Brain microvascular endothelial cell (primary cell): ENCODE measurements at regions not wholly inside any gene's neighbourhood (a gene's known extent, or its start where the extent isn't known, plus 50 kb on each side); places are given as distances from the start of the nearest gene placed in this dataset.
A peak's percentile ranks its signal among the peaks of the same experiment; 100 is the strongest.

Experiments
- DNase-seq: peaks from one replicate; pipeline ENCODE4 v3.0.0-alpha.2; 2020
- H3K27ac ChIP-seq: fragments of 250-450 bp; sonication (Bioruptor Pico); 2 replicates; pipeline ENCODE4 v1.5.1; 2020; ENCODE audit warnings: mild to moderate bottlenecking, moderate library complexity
- H3K27me3 ChIP-seq: fragments of 250-450 bp; sonication (Bioruptor Pico); replicated peaks from 2 replicates; pipeline ENCODE4 v1.5.1; 2020; ENCODE audit warnings: mild to moderate bottlenecking
- H3K36me3 ChIP-seq: fragments of 250-450 bp; sonication (Bioruptor Pico); replicated peaks from 2 replicates; pipeline ENCODE4 v1.5.1; 2020; ENCODE audit warnings: mild to moderate bottlenecking
- H3K4me3 ChIP-seq: 2 replicates; pipeline ENCODE4 v1.5.1; 2011; ENCODE audit warnings: low read depth, mild to moderate bottlenecking, control low read depth, low read length, moderate library complexity
- CTCF ChIP-seq: IDR thresholded peaks from 2 replicates; pipeline ENCODE4 v1.5.1; 2011; ENCODE audit warnings: low read depth, mild to moderate bottlenecking, moderate library complexity, low read length, control low read depth, inconsistent platforms; ENCODE audit errors: missing control alignments
- in situ Hi-C: cut with HindIII; loops from 2 replicates; pipeline ENCODE4 v1.10.0; 2017; ENCODE audit warnings: low sequenced_read_pairs, low pct_ligation_motif_present

GRCh38 chr5:93272108-93272507, 308.9 kb downstream of the NR2F1-AS1 start:
- no peak for DNase-seq
- in situ Hi-C loops = no loop called here
- no peaks in the 10 kb centered on the region for H3K36me3 ChIP-seq
- no peak overlapping the region for H3K27ac ChIP-seq
- H3K4me3 ChIP-seq = no peak overlapping the region
- H3K27me3 ChIP-seq = no peaks in the 10 kb centered on the region
- TF ChIP-seq CTCF = no peak

- Histone ChIP-seq H3K27ac (no peak overlapping the region), H3K36me3 (no peaks in the 10 kb centered on the region), H3K4me3 (no peak overlapping the region), H3K27me3 (no peaks in the 10 kb centered on the region)
- DNase-seq = no peak
- in situ Hi-C loops = no loop called here
- TF ChIP-seq CTCF = no peak
Observed at GRCh38 chr5:93267736-93268135, 313.3 kb downstream of the NR2F1-AS1 start.

- H3K36me3 ChIP-seq = no peaks in the 10 kb centered on the region
- H3K27ac ChIP-seq = no peak overlapping the region
- no peak for TF ChIP-seq CTCF
- no peak overlapping the region for H3K4me3 ChIP-seq
- no peak for DNase-seq
- in situ Hi-C loops = no loop called here
- no peaks in the 10 kb centered on the region for H3K27me3 ChIP-seq
Observed at GRCh38 chr5:93267276-93267675, 313.7 kb downstream of the NR2F1-AS1 start.

GRCh38 chr5:93257616-93258015, 323.4 kb downstream of the NR2F1-AS1 start:
- no peak overlapping the region for H3K27ac ChIP-seq
- TF ChIP-seq CTCF = no peak
- in situ Hi-C loops = no loop called here
- peak; percentile 32 for DNase-seq
- no peak overlapping the region for H3K4me3 ChIP-seq
- H3K27me3 ChIP-seq = no peaks in the 10 kb centered on the region
- H3K36me3 ChIP-seq = no peaks in the 10 kb centered on the region

- no peaks in the 10 kb centered on the region for H3K36me3 ChIP-seq
- TF ChIP-seq CTCF = no peak
- H3K4me3 ChIP-seq = no peak overlapping the region
- no peaks in the 10 kb centered on the region for H3K27me3 ChIP-seq
- H3K27ac ChIP-seq = no peak overlapping the region
- in situ Hi-C loops = no loop called here
- no peak for DNase-seq
Observed at GRCh38 chr5:93255796-93256195, 325.2 kb downstream of the NR2F1-AS1 start.

GRCh38 chr5:93252165-93252564, 328.9 kb downstream of the NR2F1-AS1 start:
- no peak overlapping the region for H3K27ac ChIP-seq
- DNase-seq = no peak
- no peak overlapping the region for H3K4me3 ChIP-seq
- no peaks in the 10 kb centered on the region for H3K36me3 ChIP-seq
- no peaks in the 10 kb centered on the region for H3K27me3 ChIP-seq
- in situ Hi-C loops = no loop called here
- TF ChIP-seq CTCF = peak; percentile 32
